HepG2 (cell line): ENCODE measurements at regions not wholly inside any gene's neighbourhood (a gene's known extent, or its start where the extent isn't known, plus 50 kb on each side); places are given as distances from the start of the nearest gene placed in this dataset.

Experiments used
- ATF1 ChIP-seq: IDR thresholded peaks from 2 replicates; pipeline ENCODE4 v1.6.1; 2016; ENCODE audit warnings: mild to moderate bottlenecking, control low read depth
- FOXO1 ChIP-seq: sonication (generic); formaldehyde crosslinking; IDR thresholded peaks from 2 replicates; pipeline ENCODE4 v1.4.0; 2020; ENCODE audit warnings: missing genetic modification reagents
- IRF2 ChIP-seq: IDR thresholded peaks from 2 replicates; pipeline ENCODE4 v1.6.1; 2018; ENCODE audit warnings: missing genetic modification reagents, missing compliant biosample characterization
- KDM3A ChIP-seq: IDR thresholded peaks from 2 replicates; pipeline ENCODE4 v1.6.1; 2018; ENCODE audit warnings: low read depth, missing compliant biosample characterization
- KDM6A ChIP-seq: IDR thresholded peaks from 2 replicates; pipeline ENCODE4 v1.6.1; 2016; ENCODE audit warnings: low read depth
- KLF9 ChIP-seq: IDR thresholded peaks from 2 replicates; pipeline ENCODE4 v1.6.1; 2016; ENCODE audit warnings: low read depth
- LCORL ChIP-seq, 2 experiments: fragments of 450-650 bp in 1 of 2; sonication (generic) in 1 of 2; formaldehyde crosslinking in 1 of 2; IDR thresholded peaks; 2 replicates each; pipeline versions ENCODE4 v1.5.0 to v1.6.1; 2017 to 2020; ENCODE audit warnings: antibody characterized with exemption in 1 of 2, missing genetic modification reagents in 1 of 2
- NFKBIZ ChIP-seq: IDR thresholded peaks from 2 replicates; pipeline ENCODE4 v1.6.1; 2018; ENCODE audit warnings: missing genetic modification reagents, missing compliant biosample characterization
- PPARG ChIP-seq: conservative IDR thresholded peaks from 2 replicates; pipeline ENCODE4 v1.6.1; 2016; ENCODE audit warnings: missing biosample characterization, missing genetic modification reagents
- XRCC5 ChIP-seq: fragments of 200-400 bp; formaldehyde crosslinking; optimal IDR thresholded peaks from 2 replicates; pipeline ENCODE3; 2017; ENCODE audit warnings: mild to moderate bottlenecking, low read length
- ZNF264 ChIP-seq: sonication (generic); formaldehyde crosslinking; IDR thresholded peaks from 2 replicates; pipeline ENCODE4 v1.4.0; 2020; ENCODE audit warnings: missing genetic modification reagents
- ZNF326 ChIP-seq: sonication (generic); formaldehyde crosslinking; IDR thresholded peaks from 2 replicates; pipeline ENCODE4 v1.4.0; 2020; ENCODE audit warnings: missing genetic modification reagents, borderline replicate concordance
- ZNF331 ChIP-seq: sonication (generic); formaldehyde crosslinking; IDR thresholded peaks from 2 replicates; pipeline ENCODE4 v1.4.0; 2020; ENCODE audit warnings: missing genetic modification reagents
- ZNF335 ChIP-seq: sonication (generic); formaldehyde crosslinking; IDR thresholded peaks from 2 replicates; pipeline ENCODE4 v1.4.0; 2020; ENCODE audit warnings: missing genetic modification reagents
- ZNF383 ChIP-seq: sonication (generic); formaldehyde crosslinking; IDR thresholded peaks from 2 replicates; pipeline ENCODE4 v1.4.0; 2020; ENCODE audit warnings: missing genetic modification reagents, mild to moderate bottlenecking, borderline replicate concordance
- ZNF569 ChIP-seq: sonication (generic); formaldehyde crosslinking; IDR thresholded peaks from 2 replicates; pipeline ENCODE4 v1.5.0; 2020; ENCODE audit warnings: mild to moderate bottlenecking, missing genetic modification reagents, moderate library complexity, borderline replicate concordance
- ZNF572 ChIP-seq: sonication (generic); formaldehyde crosslinking; IDR thresholded peaks from 2 replicates; pipeline ENCODE4 v1.5.1; 2020; ENCODE audit warnings: mild to moderate bottlenecking, missing genetic modification reagents
- ZNF589 ChIP-seq: sonication (generic); formaldehyde crosslinking; conservative IDR thresholded peaks from 2 replicates; pipeline ENCODE4 v1.8.0; 2022; ENCODE audit warnings: mild to moderate bottlenecking, moderate library complexity, missing genetic modification reagents
- ZNF891 ChIP-seq: sonication (generic); formaldehyde crosslinking; IDR thresholded peaks from 2 replicates; pipeline ENCODE4 v1.5.0; 2020; ENCODE audit warnings: mild to moderate bottlenecking, missing genetic modification reagents
- TF ChIP-seq, protein P1 (sequence below): sonication (generic); formaldehyde crosslinking; IDR thresholded peaks from 2 replicates; pipeline ENCODE4 v1.5.1; 2020; ENCODE audit warnings: mild to moderate bottlenecking, missing genetic modification reagents, moderate library complexity
- TF ChIP-seq, protein P2 (sequence below): sonication (generic); formaldehyde crosslinking; IDR thresholded peaks from 2 replicates; pipeline ENCODE4 v1.9.0; 2021; ENCODE audit warnings: missing genetic modification reagents, borderline replicate concordance
- TF ChIP-seq, protein P3 (sequence below): IDR thresholded peaks from 2 replicates; pipeline ENCODE4 v1.6.1; 2016
- TF ChIP-seq, protein P4 (sequence below): sonication (generic); formaldehyde crosslinking; IDR thresholded peaks from 2 replicates; pipeline ENCODE4 v1.8.0; 2022; ENCODE audit warnings: missing genetic modification reagents, mild to moderate bottlenecking, moderate library complexity, borderline replicate concordance
- TF ChIP-seq, protein P5 (sequence below): sonication (generic); formaldehyde crosslinking; IDR thresholded peaks from 2 replicates; pipeline ENCODE4 v1.4.0; 2020; ENCODE audit warnings: mild to moderate bottlenecking, missing genetic modification reagents

DNA sequence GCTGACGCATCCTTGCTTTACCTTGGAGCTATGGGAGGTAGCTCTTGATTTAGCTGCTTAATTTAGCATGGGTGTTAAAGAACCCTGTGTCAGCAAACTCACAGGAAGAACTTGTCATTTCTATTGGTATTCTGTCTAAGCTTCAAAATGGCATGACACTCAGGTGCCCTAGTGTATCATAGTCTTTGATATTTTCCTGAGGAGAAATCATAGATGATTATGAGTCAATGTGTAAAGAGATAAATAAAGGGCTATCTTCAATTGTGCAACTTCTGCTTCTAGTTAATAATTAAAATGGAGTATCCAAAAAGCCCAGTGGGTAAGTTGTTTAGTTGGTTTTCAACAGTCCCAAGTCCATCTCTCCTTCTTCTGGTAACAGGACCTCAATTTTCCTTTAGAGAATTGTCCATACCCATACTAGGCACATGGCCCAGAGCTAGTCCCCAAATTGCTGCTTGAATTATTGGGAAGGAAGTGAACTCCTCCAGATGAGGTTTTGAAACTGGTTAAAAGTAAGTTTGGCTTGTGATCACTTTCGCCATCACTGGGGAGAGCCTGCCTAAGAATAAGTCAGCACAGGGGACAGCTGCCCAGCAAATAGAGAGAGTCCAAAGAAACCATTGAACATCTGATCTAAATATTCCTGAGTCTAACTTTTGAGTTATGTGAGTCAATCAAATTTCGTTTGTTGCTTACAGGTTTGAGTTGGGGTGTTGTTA, 169.0 kb upstream of the PHYHIPL start (continued):
- TF ChIP-seq ZNF569 (CRISPR knock-in tag) (no peak), XRCC5 (no peak), ATF1 (peak; percentile 61; the same call in 1 of the 2 replicates), ZNF326 (CRISPR knock-in tag) (no peak), ZNF383 (CRISPR knock-in tag) (no peak), ZNF335 (CRISPR knock-in tag) (peak; percentile 31; the same call in 1 of the 2 replicates), ZNF589 (CRISPR knock-in tag) (no peak), ZNF891 (CRISPR knock-in tag) (no peak), KDM6A (CRISPR knock-in tag) (peak; percentile 73; the same call in 1 of the 2 replicates), FOXO1 (peak; percentile 57; the same call in 1 of the 2 replicates), LCORL (IDR thresholded peaks at IDR 0.05) (peak; percentile 75; the same call in 1 of the 2 replicates), LCORL (CRISPR knock-in tag; IDR thresholded peaks at IDR 0.05) (peak; percentile 62; the same call in 1 of the 2 replicates), NFKBIZ (CRISPR knock-in tag) (no peak), IRF2 (CRISPR knock-in tag) (peak; percentile 73; the same call in 1 of the 2 replicates), KDM3A (CRISPR knock-in tag) (no peak), ZNF264 (CRISPR knock-in tag) (peak; percentile 40; the same call in 1 of the 2 replicates), KLF9 (CRISPR knock-in tag) (no peak; the same call in 1 of the 2 replicates), ZNF572 (no peak), ZNF331 (CRISPR knock-in tag) (peak; percentile 41), PPARG (peak; percentile 72)
- TF ChIP-seq, protein P1, sequence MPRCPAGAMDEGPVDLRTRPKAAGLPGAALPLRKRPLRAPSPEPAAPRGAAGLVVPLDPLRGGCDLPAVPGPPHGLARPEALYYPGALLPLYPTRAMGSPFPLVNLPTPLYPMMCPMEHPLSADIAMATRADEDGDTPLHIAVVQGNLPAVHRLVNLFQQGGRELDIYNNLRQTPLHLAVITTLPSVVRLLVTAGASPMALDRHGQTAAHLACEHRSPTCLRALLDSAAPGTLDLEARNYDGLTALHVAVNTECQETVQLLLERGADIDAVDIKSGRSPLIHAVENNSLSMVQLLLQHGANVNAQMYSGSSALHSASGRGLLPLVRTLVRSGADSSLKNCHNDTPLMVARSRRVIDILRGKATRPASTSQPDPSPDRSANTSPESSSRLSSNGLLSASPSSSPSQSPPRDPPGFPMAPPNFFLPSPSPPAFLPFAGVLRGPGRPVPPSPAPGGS (CRISPR knock-in tag), result no peak
- TF ChIP-seq, protein P2, sequence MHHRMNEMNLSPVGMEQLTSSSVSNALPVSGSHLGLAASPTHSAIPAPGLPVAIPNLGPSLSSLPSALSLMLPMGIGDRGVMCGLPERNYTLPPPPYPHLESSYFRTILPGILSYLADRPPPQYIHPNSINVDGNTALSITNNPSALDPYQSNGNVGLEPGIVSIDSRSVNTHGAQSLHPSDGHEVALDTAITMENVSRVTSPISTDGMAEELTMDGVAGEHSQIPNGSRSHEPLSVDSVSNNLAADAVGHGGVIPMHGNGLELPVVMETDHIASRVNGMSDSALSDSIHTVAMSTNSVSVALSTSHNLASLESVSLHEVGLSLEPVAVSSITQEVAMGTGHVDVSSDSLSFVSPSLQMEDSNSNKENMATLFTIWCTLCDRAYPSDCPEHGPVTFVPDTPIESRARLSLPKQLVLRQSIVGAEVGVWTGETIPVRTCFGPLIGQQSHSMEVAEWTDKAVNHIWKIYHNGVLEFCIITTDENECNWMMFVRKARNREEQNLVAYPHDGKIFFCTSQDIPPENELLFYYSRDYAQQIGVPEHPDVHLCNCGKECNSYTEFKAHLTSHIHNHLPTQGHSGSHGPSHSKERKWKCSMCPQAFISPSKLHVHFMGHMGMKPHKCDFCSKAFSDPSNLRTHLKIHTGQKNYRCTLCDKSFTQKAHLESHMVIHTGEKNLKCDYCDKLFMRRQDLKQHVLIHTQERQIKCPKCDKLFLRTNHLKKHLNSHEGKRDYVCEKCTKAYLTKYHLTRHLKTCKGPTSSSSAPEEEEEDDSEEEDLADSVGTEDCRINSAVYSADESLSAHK (CRISPR knock-in tag), result no peak
- TF ChIP-seq, protein P3, sequence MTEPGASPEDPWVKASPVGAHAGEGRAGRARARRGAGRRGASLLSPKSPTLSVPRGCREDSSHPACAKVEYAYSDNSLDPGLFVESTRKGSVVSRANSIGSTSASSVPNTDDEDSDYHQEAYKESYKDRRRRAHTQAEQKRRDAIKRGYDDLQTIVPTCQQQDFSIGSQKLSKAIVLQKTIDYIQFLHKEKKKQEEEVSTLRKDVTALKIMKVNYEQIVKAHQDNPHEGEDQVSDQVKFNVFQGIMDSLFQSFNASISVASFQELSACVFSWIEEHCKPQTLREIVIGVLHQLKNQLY (CRISPR knock-in tag), result peak; percentile 18; the same call in 1 of the 2 replicates
- TF ChIP-seq, protein P4, sequence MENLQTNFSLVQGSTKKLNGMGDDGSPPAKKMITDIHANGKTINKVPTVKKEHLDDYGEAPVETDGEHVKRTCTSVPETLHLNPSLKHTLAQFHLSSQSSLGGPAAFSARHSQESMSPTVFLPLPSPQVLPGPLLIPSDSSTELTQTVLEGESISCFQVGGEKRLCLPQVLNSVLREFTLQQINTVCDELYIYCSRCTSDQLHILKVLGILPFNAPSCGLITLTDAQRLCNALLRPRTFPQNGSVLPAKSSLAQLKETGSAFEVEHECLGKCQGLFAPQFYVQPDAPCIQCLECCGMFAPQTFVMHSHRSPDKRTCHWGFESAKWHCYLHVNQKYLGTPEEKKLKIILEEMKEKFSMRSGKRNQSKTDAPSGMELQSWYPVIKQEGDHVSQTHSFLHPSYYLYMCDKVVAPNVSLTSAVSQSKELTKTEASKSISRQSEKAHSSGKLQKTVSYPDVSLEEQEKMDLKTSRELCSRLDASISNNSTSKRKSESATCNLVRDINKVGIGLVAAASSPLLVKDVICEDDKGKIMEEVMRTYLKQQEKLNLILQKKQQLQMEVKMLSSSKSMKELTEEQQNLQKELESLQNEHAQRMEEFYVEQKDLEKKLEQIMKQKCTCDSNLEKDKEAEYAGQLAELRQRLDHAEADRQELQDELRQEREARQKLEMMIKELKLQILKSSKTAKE (CRISPR knock-in tag), result no peak
- TF ChIP-seq, protein P5, sequence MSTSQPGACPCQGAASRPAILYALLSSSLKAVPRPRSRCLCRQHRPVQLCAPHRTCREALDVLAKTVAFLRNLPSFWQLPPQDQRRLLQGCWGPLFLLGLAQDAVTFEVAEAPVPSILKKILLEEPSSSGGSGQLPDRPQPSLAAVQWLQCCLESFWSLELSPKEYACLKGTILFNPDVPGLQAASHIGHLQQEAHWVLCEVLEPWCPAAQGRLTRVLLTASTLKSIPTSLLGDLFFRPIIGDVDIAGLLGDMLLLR (CRISPR knock-in tag), result no peak
